Endothelial cell of umbilical vein (primary cell): ENCODE measurements at regions not wholly inside any gene's neighbourhood (a gene's known extent, or its start where the extent isn't known, plus 50 kb on each side); places are given as distances from the start of the nearest gene placed in this dataset.

Source experiments
- BruUV-seq: library from RNA; stranded (reverse); fragments of 400-500 nt; replicated peaks from 2 replicates; lab custom pipeline; 2021; lab: Mats Ljungman, UMichigan
- CTCF ChIA-PET: fragments of 300-600, 350-600 bp; sonication (Branson Sonifier 250); formaldehyde crosslinking; loops from one replicate; lab custom pipeline; 2021; ENCODE audit warnings: antibody characterized with exemption, inconsistent platforms; lab: Charles Lee
- POLR2A ChIA-PET: fragments of 300-600, 350-600 bp; sonication (Branson Sonifier 250); formaldehyde crosslinking; loops from one replicate; lab custom pipeline; 2021; ENCODE audit warnings: antibody characterized with exemption, inconsistent platforms; lab: Charles Lee
- DNase-seq: peaks from one replicate; pipeline ENCODE4 v3.0.0-alpha.2; 2011; ENCODE audit warnings: low read depth, low spot score
- FAIRE-seq: peaks from 2 replicates; lab custom pipeline; 2011; peaks lifted over from hg19 to GRCh38; lab: Jason Lieb, UNC
- H2AFZ ChIP-seq: 2 replicates; pipeline ENCODE4 v1.6.0; 2012; ENCODE audit warnings: low read depth, low read length, control low read depth, inconsistent platforms
- H3K27ac ChIP-seq: 2 replicates; pipeline ENCODE4 v1.5.1; 2011; ENCODE audit warnings: low read depth, mild to moderate bottlenecking, control low read depth, low read length, moderate library complexity; ENCODE audit not compliant: insufficient read depth
- H3K27me3 ChIP-seq, 2 experiments: 2 replicates each; pipeline versions ENCODE4 v1.6.0 to v1.6.1; 2011; ENCODE audit warnings: low read length in 2 of 2, mixed read lengths in 1 of 2; ENCODE audit not compliant: control insufficient read depth in 2 of 2, insufficient read depth in 2 of 2
- H3K36me3 ChIP-seq, 2 experiments: 2 replicates in 1 of 2; 3 replicates in 1 of 2; pipeline ENCODE4 v1.5.1; 2011; ENCODE audit warnings: low read length in 2 of 2, mild to moderate bottlenecking in 1 of 2, moderate library complexity in 1 of 2; ENCODE audit not compliant: control insufficient read depth in 2 of 2, insufficient read depth in 2 of 2; ENCODE audit errors: extremely low read depth in 1 of 2
- H3K4me1 ChIP-seq: 3 replicates; pipeline ENCODE4 v1.5.1; 2011; ENCODE audit warnings: mild to moderate bottlenecking, low read length; ENCODE audit not compliant: control insufficient read depth, insufficient read depth; ENCODE audit errors: extremely low read depth
- H3K4me2 ChIP-seq: 2 replicates; pipeline ENCODE4 v1.6.1; 2011; ENCODE audit warnings: low read length, control low read depth, mixed read lengths; ENCODE audit not compliant: insufficient read depth
- H3K4me3 ChIP-seq, 3 experiments: fragments of 200-600 bp in 1 of 3; sonication (generic), shearing (Covaris generic) in 1 of 3; replicated peaks in 1 of 3; 2 replicates each; pipeline ENCODE4 v1.5.1; 2011 to 2016; ENCODE audit warnings: control low read depth in 3 of 3, low read length in 3 of 3, mild to moderate bottlenecking in 2 of 3, inconsistent platforms in 1 of 3, low read depth in 1 of 3, moderate library complexity in 1 of 3; ENCODE audit not compliant: insufficient read depth in 1 of 3
- H3K79me2 ChIP-seq: 2 replicates; pipeline ENCODE4 v1.6.0; 2012; ENCODE audit warnings: low read length, inconsistent platforms; ENCODE audit not compliant: control insufficient read depth, insufficient read depth
- H3K9ac ChIP-seq: replicated peaks from 2 replicates; pipeline ENCODE3; 2011; ENCODE audit warnings: low read length, control low read depth; ENCODE audit not compliant: insufficient read depth; ENCODE audit errors: extremely low read depth
- H3K9me1 ChIP-seq: replicated peaks from 3 replicates; pipeline ENCODE4 v1.6.0; 2011; ENCODE audit warnings: mild to moderate bottlenecking, low read length; ENCODE audit not compliant: control insufficient read depth, insufficient read depth; ENCODE audit errors: extremely low read depth
- H3K9me3 ChIP-seq: replicated peaks from 2 replicates; pipeline ENCODE4 v1.5.1; 2012; ENCODE audit warnings: low read length, inconsistent platforms; ENCODE audit not compliant: control insufficient read depth, insufficient read depth
- H4K20me1 ChIP-seq: replicated peaks from 2 replicates; pipeline ENCODE3; 2011; ENCODE audit warnings: mild to moderate bottlenecking, low read length; ENCODE audit not compliant: control insufficient read depth, insufficient read depth; ENCODE audit errors: extremely low read depth
- EZH2 ChIP-seq: IDR thresholded peaks from 2 replicates; pipeline ENCODE4 v1.6.1; 2012; ENCODE audit warnings: borderline replicate concordance, low read depth, mild to moderate bottlenecking, moderate library complexity, low read length, inconsistent platforms; ENCODE audit not compliant: severe bottlenecking
- FOS ChIP-seq: IDR thresholded peaks from 2 replicates; pipeline ENCODE4 v1.6.1; 2011; ENCODE audit warnings: mild to moderate bottlenecking, low read length, moderate library complexity, borderline replicate concordance; ENCODE audit not compliant: insufficient read depth
- GATA2 ChIP-seq: IDR thresholded peaks from 2 replicates; pipeline ENCODE4 v1.7.0; 2011; ENCODE audit warnings: low read depth, mild to moderate bottlenecking, moderate library complexity, mixed read lengths, low read length; ENCODE audit not compliant: insufficient read length, insufficient read depth
- JUN ChIP-seq: IDR thresholded peaks from 2 replicates; pipeline ENCODE4 v1.6.1; 2011; ENCODE audit warnings: borderline replicate concordance, low read depth; ENCODE audit not compliant: insufficient read length, insufficient read depth
- MAX ChIP-seq: IDR thresholded peaks from 2 replicates; pipeline ENCODE4 v1.6.1; 2011; ENCODE audit not compliant: insufficient read depth, insufficient read length
- MYC ChIP-seq: IDR thresholded peaks from one replicate; pipeline ENCODE4 v1.6.1; 2011; ENCODE audit warnings: mild to moderate bottlenecking, low read depth, low read length
- POLR2A ChIP-seq: IDR thresholded peaks from 2 replicates; pipeline ENCODE4 v1.6.1; 2012; ENCODE audit warnings: low read depth, mild to moderate bottlenecking, control low read depth, low read length
- POLR2AphosphoS5 ChIP-seq: IDR thresholded peaks from 2 replicates; pipeline ENCODE4 v1.6.1; 2012; ENCODE audit warnings: low read depth, mild to moderate bottlenecking, control low read depth, low read length, moderate library complexity; ENCODE audit not compliant: insufficient read depth
- dilution Hi-C: fragments of 300-500 bp; cut with MboI; formaldehyde crosslinking; loops from one replicate; pipeline ENCODE4 v1.15.0; 2019; ENCODE audit warnings: low sequenced_read_pairs; ENCODE audit not compliant: extremely low pct_ligation_motif_present
- intact Hi-C: fragments of 100-400 bp; cut with micrococcal nuclease; formaldehyde crosslinking; loops from one replicate; pipeline ENCODE4 v1.10.0; 2022
- TF ChIP-seq, protein P1 (sequence below), 2 donors: IDR thresholded peaks; 1 replicate in 1 of 2; 2 replicates in 1 of 2; pipeline ENCODE4 v1.5.1; 2011; ENCODE audit warnings: low read length in 2 of 2, mild to moderate bottlenecking in 2 of 2, moderate library complexity in 2 of 2, control low read depth in 1 of 2, inconsistent platforms in 1 of 2, low read depth in 1 of 2; ENCODE audit not compliant: insufficient read depth in 1 of 2; ENCODE audit errors: extremely low read depth in 1 of 2

- dilution Hi-C loops (no loop called here), intact Hi-C loops (no loop called here)
- TF ChIP-seq EZH2: no peak
- TF ChIP-seq GATA2: no peak
- TF ChIP-seq MAX: no peak
- no peak for TF ChIP-seq POLR2AphosphoS5
- TF ChIP-seq FOS: no peak
- TF ChIP-seq, protein P1, sequence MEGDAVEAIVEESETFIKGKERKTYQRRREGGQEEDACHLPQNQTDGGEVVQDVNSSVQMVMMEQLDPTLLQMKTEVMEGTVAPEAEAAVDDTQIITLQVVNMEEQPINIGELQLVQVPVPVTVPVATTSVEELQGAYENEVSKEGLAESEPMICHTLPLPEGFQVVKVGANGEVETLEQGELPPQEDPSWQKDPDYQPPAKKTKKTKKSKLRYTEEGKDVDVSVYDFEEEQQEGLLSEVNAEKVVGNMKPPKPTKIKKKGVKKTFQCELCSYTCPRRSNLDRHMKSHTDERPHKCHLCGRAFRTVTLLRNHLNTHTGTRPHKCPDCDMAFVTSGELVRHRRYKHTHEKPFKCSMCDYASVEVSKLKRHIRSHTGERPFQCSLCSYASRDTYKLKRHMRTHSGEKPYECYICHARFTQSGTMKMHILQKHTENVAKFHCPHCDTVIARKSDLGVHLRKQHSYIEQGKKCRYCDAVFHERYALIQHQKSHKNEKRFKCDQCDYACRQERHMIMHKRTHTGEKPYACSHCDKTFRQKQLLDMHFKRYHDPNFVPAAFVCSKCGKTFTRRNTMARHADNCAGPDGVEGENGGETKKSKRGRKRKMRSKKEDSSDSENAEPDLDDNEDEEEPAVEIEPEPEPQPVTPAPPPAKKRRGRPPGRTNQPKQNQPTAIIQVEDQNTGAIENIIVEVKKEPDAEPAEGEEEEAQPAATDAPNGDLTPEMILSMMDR (IDR thresholded peaks at IDR 0.05; ENCODE audit: extremely low read depth in 1 of 2, insufficient read depth in 1 of 2, low read depth in 1 of 2, low read length in 2 of 2): no peak
- TF ChIP-seq POLR2A: no peak
- TF ChIP-seq MYC: no peak
- TF ChIP-seq JUN: no peak
- ChIA-PET CTCF (no interaction called here), POLR2A (no interaction called here)
- no peak for DNase-seq
- Histone ChIP-seq H3K9me1 (no peaks in the 10 kb centered on the region), H3K9me3 (no peaks in the 10 kb centered on the region), H4K20me1 (no peaks in the 10 kb centered on the region), H3K27me3 (no peaks in the 10 kb centered on the region), H3K79me2 (no peaks in the 10 kb centered on the region), H3K4me1 (no peaks in the 10 kb centered on the region), H3K36me3 (no peaks in the 10 kb centered on the region), H3K9ac (no peak overlapping the region), H3K4me3 (no peak overlapping the region), H3K27ac (no peak overlapping the region), H3K4me2 (no peak overlapping the region), H2AFZ (no peak overlapping the region)
- FAIRE-seq: no peak
- no TSS peak for BruUV-seq
Measured at GRCh38 chr3:80338366-80338765, 570.6 kb upstream of the ROBO1 start.
